22Rv1 (cell line): ENCODE measurements at regions not wholly inside any gene's neighbourhood (a gene's known extent, or its start where the extent isn't known, plus 50 kb on each side); places are given as distances from the start of the nearest gene placed in this dataset.

Experiments
- ZFX ChIP-seq: fragments of 450-650 bp; IDR thresholded peaks from 2 replicates; pipeline ENCODE4 v1.6.1; 2017; ENCODE audit warnings: antibody characterized with exemption, borderline replicate concordance
- TF ChIP-seq, protein P1 (sequence below): fragments of 450-650 bp; IDR thresholded peaks from 2 replicates; pipeline ENCODE4 v1.5.1; 2017; ENCODE audit warnings: mild to moderate bottlenecking

DNA sequence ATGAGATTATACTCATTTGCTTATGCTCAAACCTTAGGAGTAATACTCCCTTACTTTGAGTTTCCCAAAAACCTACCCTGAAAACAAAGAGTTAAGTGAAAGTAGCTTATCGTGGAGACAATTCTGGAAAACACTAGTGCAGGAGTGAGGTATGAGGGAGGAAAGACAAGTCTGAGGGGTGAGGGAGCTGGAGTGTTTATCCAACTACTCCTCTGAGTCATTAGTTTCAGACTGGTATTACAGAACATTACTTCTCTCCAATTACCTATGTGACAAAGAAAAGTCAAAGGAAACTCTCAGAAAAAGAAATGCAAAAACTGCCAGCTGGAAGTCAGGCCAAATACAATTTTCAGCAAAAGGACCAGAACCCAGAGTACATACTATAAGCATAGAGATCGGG, 171.1 kb upstream of the SPTLC3 start:
- TF ChIP-seq, protein P1, sequence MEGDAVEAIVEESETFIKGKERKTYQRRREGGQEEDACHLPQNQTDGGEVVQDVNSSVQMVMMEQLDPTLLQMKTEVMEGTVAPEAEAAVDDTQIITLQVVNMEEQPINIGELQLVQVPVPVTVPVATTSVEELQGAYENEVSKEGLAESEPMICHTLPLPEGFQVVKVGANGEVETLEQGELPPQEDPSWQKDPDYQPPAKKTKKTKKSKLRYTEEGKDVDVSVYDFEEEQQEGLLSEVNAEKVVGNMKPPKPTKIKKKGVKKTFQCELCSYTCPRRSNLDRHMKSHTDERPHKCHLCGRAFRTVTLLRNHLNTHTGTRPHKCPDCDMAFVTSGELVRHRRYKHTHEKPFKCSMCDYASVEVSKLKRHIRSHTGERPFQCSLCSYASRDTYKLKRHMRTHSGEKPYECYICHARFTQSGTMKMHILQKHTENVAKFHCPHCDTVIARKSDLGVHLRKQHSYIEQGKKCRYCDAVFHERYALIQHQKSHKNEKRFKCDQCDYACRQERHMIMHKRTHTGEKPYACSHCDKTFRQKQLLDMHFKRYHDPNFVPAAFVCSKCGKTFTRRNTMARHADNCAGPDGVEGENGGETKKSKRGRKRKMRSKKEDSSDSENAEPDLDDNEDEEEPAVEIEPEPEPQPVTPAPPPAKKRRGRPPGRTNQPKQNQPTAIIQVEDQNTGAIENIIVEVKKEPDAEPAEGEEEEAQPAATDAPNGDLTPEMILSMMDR, result no peak
- no peak for TF ChIP-seq ZFX
